GM21360 (cell line): ENCODE measurements at regions not wholly inside any gene's neighbourhood (a gene's known extent, or its start where the extent isn't known, plus 50 kb on each side); places are given as distances from the start of the nearest gene placed in this dataset.
A peak's percentile ranks its signal among the peaks of the same experiment; 100 is the strongest.

ENCODE experiments used
- ATAC-seq: cut with Tn5 transposase; IDR thresholded peaks from one replicate; pipeline ENCODE4 v1.9.1; 2021; ENCODE audit warnings: mild to moderate bottlenecking, moderate library complexity; ENCODE audit not compliant: unreplicated experiment

- no peak for ATAC-seq
These were observed 144.0 kb upstream of the TMPO start for GRCh38 chr12:98371419-98371818.

- no peak for ATAC-seq
These were observed 142.9 kb upstream of the TMPO start for GRCh38 chr12:98372340-98373024.

- ATAC-seq: no peak
These were observed 142.3 kb upstream of the TMPO start for GRCh38 chr12:98373025-98373554.

GRCh38 chr12:98374007-98374406 is 141.4 kb upstream of the TMPO start:
- no peak for ATAC-seq

GRCh38 chr12:98379106-98379505 is 136.3 kb upstream of the TMPO start:
- no peak for ATAC-seq

- no peak for ATAC-seq
These were observed 129.7 kb upstream of the TMPO start for GRCh38 chr12:98385641-98386040.

GRCh38 chr12:98387444-98387843 is 127.9 kb upstream of the TMPO start:
- ATAC-seq: no peak

- ATAC-seq: no peak
These were observed 127.3 kb upstream of the TMPO start for GRCh38 chr12:98388126-98388525.

GRCh38 chr12:98389593-98389992 is 125.8 kb upstream of the TMPO start:
- no peak for ATAC-seq

GRCh38 chr12:98397323-98398105 is 117.9 kb upstream of the TMPO start:
- peak; percentile 81 for ATAC-seq

GRCh38 chr12:98399532-98399931 is 115.9 kb upstream of the TMPO start:
- peak; percentile 53 for ATAC-seq

- ATAC-seq: peak; percentile 26
These were observed 114.0 kb upstream of the TMPO start for GRCh38 chr12:98401427-98401826.

- ATAC-seq: no peak
These were observed 113.3 kb upstream of the TMPO start for GRCh38 chr12:98402091-98402490.

GRCh38 chr12:98402671-98403070 is 112.7 kb upstream of the TMPO start:
- no peak for ATAC-seq

- ATAC-seq: no peak
These were observed 112.0 kb upstream of the TMPO start for GRCh38 chr12:98403385-98403784.

- ATAC-seq: no peak
These were observed 111.5 kb upstream of the TMPO start for GRCh38 chr12:98403936-98404335.

GRCh38 chr12:98405805-98406366 is 109.5 kb upstream of the TMPO start:
- no peak for ATAC-seq

GRCh38 chr12:98406378-98406777 is 109.0 kb upstream of the TMPO start:
- ATAC-seq: no peak

- no peak for ATAC-seq
These were observed 106.7 kb upstream of the TMPO start for GRCh38 chr12:98408681-98409080.

GRCh38 chr12:98409548-98409947 is 105.8 kb upstream of the TMPO start:
- ATAC-seq: no peak

- no peak for ATAC-seq
These were observed 105.0 kb upstream of the TMPO start for GRCh38 chr12:98410356-98410755.

- ATAC-seq: no peak
These were observed 98.5 kb upstream of the TMPO start for GRCh38 chr12:98416845-98417244.
